ENCODE measurements at regions not wholly inside any gene's neighbourhood (a gene's known extent, or its start where the extent isn't known, plus 50 kb on each side); places are given as distances from the start of the nearest gene placed in this dataset.
"Not testable (repeated sequence)": the region's sequence is repeated elsewhere in the genome, so short reads cannot be mapped to it uniquely, and the experiment has no call there.

DNA sequence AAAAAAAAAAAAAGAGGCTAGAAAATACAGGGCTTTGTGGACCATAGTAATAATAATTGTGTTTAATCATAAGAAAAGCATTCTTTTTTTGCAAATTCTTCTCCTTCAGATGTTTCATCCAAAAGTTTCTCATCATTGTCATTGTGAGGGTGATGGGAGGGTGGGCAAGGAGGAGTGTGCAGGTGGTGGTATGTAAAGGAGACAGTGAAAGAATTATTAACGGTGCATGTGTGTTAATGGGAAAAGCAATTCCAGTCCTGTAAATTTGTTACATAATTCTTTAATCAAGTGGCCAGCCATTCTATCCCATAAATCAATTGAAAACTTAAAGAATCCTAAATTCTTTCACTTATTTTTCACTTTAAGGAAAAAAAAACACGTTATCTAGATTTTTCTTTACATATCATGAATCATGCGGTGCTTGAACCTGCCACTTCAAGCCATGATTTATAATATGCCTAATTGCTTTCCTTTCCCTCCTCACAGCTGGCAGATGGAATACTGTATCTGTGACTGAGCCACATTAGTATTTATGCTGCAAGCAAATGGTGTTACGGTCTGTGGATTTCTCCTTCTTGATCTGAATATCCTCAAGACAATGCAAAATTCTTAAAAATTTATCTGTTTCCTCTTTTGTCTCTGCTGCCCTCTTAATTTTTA is 318.5 kb downstream of the JRKL start:
- no peak for DNase-seq

DNA sequence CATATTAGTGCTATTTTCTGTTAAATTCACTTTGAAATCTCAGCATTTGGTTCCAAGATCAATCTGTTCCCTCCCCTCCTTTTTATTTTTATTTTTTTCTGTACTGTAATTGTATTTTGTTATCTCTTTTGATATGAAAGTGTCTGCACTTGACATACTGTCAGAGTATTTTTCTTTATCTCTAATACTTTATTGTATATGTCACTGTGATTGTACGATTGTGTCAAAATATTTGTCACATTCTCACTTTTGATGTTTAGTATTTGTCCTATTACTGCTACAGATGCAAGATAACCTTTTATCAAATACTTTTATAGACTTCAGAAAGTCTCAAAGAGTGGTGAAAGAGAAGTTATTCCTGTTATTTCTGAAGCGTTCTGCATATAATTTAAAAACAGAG is 323.5 kb downstream of the JRKL start:
- DNase-seq: no peak

DNA sequence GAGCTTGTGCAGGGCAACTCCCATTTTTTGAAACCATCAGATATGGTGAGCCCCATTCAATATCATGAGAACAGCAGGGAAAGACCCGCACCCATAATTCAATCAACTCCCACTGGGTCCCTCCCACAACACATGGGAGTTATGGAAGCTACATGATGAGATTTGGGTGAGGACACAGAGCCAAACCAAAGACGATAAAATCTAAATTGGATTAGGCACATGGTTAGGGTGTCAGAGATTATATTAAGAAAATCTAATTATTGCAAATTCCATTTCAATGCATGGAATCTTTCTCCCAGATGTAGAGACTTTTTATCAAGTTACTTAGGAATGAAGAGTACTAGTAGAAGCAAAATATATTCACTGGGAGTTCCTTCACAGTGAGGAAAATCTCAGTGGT is 324.9 kb downstream of the JRKL start:
- no peak for DNase-seq

DNA sequence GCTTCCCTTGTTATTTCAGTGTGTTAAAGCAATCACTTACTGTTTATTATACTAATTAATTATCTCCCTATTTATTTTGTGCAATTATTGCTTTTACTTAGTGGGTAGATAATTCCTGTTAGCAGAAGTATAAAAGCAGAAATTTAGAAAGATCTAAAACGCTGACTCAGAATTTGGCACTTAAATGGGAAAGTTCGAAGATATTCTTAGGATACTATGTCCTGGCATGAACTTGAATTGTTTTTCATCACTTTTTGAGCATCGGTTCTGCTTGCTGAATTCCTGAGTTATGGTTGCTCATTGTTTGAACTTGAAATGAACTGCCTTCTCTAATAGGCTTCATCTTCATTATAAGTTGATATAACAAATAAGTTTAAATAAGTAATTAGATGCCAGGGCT is 325.4 kb downstream of the JRKL start:
- no peak for DNase-seq

DNA sequence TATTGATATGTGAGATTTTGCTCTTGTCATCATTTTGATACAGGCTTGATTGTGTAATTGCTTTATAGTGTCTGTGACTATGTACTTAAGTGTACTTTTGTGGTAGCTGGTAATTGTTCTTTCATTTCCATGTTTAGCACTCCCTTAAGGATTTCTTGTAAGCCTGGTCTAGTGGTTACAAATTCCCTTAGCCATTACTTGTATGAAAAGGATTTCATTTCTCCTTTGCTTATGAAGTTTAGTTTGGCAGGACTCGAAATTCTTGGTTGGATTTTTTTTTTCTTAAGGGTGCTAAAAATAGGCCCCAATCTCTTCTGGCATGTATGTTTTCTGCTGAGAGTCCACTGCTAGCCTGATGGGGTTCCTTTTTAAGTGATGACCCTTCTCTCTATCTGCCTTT is 346.8 kb downstream of the JRKL start:
- no peak for DNase-seq

DNA sequence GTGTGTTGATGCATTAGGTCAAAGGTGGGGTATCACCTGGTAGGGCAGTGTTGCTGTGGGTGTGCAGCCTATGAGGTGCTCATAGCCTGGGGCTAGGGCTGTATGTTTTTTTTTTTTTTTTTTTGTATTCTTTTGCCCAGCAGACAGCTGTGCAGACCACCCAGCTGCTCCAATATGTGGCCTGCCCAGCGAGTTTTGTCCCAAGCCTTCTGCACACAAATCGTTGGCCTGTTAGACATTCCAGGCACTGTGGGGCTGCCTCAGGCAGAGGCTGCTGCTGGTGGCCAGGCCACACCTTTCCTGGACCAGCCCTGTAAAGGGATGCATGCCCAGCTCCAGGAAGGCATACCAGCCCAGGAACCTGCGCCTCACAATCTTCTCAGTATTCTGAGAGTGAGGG is 348.5 kb downstream of the JRKL start:
- no peak for DNase-seq

DNA sequence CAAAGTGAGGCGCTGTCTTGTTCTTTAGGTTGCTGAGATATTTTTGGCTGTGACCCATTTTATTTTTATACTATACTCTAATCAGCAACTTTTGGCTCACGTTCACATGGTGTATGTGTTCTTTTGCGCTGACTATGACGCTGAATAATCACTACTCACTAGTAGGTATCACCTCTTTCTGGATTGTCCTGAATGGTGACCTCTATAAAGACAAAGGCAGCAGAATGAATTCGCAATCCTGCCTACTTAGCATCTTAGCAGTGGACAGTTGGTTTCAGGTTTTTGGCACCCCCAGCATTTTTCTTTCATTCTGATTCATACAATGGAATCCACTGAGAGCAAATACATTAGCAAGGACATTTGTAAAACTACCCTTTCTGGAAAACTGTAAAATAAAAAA is 351.3 kb downstream of the JRKL start:
- DNase-seq: no peak

DNA sequence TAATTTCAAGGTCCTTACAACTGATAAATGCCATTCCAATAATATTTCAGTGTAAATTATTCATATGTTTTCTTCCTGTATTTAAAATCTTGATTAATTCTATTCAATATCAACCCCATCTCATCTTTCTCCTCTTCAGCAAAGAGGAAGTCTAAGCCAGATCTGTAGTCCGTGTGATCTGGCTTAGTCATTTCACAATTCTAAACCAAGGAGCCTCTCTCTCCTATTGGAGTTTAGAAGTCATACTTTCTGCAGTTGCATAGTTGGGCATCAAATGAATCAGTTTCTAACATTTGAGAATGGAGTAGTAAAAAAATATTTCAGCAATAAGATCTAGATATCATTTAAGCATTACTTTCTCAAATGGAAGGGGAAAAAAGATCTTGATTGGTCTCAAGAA is 354.9 kb downstream of the JRKL start:
- DNase-seq: no peak

DNA sequence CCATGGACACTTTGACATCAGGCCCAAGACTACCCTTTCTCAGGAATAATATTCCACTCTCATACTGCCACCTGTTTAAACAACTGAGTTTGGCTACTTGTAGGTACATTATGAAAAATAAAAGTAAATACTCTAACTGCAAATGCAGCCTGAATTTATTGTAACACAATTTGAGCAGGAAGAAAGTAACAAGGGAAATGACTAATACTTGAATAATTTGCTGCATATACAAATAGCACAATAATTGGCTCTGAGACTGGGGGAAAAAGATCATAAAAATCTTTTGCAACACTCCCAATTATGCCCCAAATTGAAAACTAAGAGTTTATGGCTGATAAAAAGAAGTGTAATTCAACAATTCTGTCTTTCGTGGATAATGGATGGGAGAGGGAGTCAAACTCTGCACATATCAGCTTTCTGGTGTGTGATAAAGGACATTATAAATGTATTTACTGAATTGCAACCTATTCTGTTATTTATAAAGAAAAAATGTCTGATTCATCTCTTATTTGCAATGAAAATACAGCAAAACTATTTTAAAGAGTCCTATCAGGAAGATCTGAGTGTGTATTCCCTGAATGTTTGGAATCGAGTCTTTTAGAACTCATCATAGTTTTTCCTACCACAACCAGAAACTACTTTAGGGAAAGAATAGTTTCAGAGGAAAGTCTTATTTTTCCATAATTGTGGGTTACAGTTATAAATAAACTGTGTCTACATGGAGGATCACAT is 359.0 kb downstream of the JRKL start:
- DNase-seq: no peak

DNA sequence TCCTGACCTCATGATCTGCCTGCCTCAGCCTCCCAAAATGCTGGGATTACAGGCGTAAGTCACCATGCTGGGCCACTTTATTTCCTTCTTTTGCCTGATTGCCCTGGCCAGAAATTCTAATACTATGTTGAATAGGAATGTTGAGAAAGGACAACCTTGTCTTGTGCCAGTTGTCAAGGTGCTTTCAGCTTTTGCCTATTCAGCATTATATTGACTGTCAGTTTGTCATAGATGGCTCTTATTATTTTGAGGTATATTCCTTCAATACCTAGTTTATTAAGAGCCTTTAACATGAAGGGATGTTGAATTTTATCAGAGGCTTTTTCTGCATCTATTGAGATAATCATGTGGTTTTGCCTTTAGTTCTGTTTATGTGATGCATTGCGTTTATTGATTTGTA is 362.0 kb downstream of the JRKL start:
- DNase-seq: not testable (repeated sequence)

DNA sequence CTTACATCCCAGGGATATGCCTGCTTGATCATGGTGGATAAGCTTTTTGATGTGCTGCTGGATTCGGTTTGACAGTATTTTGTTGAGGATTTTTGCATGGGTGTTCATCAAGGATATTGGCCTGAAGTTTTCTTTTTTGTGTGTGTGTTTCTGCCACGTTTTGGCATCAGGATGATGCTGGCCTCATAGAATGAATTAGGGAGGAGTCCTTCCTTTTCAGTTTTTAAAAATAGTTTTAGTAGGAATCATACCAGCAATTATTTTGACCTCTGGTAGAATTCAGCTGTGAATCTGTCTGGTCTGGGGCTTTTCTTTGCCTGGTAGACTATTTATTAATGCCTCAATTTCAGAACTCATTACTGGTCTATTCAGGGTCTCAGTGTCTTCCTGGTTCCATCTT is 362.4 kb downstream of the JRKL start:
- no peak for DNase-seq

DNA sequence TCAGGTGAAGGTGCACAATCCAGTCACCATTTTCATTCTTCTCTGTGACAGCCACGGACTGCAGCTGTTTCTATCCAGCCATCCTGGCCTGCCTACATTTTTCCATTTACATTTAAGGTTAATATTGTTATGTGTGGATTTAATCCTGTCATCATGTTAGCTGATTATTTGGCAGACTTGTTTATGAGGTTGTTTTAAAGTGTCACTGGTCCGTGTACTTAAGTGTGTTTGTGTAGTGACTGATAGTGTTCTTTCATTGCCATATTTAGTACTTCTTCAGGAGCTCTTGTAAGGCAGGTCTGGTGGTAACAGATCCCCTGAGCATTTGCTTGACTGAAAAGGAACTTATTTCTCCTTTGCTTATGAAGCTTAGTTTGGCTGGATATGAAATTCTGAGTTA is 364.2 kb downstream of the JRKL start:
- no peak for DNase-seq

DNA sequence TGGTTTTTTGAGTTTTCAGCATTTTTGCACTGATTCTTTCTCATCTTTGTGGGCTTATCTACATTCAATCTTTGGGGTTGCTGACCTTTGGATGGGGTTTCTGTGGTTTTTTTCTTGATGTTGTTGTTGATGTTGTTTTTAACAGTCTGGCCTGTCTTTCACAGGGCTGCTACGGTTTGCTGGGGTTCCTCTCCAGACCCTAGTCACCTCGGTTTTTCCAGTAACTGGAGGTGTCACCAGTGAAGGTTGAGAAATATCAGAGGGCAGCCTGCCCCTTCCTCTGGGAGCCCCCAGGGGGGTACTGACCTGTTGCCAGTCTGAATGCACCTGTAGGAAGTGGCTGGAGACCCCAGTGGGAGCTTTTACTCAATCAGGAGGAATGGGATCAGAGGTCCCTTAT is 365.4 kb downstream of the JRKL start:
- no peak for DNase-seq

DNA sequence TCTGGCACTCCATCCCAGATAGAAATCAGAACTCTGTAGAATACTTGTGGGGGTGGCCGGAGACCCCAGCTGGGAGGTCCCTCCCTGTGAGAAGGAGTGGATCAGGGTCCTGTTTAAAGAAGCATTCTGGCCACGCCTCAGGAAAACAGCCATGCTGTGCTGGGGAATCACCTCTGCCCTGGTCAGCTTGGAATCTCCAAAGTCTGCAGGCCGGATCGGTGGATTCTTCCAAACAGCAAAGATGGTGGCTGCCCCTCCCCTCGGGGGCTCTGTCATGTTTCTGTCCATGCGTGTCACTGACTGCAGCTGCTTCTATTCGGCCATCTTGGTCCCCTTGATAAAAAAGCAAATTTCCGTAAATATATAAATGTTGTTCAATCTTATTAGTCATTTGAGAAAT is 365.9 kb downstream of the JRKL start:
- no peak for DNase-seq

DNA sequence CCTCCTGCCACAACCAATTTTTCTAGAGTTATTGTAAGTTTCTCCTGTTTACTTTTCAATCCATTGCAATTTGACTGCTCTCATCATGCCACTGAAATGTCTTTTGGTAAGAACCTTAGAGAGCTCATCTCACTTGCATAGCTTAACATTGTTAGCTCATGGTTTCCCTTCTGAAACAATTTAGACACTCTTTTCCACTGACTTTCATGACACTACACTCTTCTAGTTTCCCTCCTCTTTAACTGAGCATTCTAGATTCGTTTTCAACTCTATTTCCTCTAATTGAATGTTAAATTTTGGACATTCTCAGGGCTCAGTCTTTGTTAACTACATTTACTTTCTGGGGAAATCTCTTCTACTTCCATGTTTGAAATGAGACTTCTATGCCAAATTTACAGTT is 369.1 kb downstream of the JRKL start:
- no peak for DNase-seq

DNA sequence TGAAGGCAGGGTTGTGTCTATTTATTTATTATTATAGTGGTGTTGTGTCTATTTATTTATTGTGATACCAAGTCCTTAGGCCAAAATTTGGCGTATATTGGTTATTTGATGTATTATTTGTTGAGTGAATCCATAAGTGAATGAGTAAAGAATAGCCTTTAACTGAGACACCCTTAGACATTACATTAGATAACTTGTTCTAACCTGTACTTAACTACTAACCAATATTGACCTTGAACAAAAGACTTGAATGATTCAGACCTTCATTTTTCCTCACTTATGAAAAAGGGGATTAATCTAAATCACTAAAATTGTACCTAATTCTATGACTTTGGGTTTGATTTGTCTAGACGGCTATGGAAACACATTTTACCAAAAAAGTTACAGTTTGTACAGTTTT is 370.5 kb downstream of the JRKL start:
- no peak for DNase-seq

DNA sequence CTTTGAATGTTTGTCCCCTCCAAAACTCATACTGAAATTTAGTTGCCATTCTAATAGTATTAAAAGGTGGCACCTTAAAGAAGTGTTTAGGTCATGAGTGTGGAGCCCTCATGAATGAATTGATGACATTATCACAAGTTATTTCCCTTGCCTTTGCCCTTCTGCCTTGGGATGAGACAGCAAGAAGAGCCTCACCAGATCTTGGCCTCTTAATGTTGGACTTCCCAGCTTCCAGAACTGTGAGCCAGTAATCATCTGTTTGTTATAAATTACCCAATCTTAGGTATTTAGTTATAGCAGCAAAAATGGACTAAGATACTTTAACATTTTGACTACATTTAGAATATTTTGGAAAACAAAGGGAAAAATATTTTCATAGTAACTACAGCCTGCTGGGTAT is 371.0 kb downstream of the JRKL start:
- no peak for DNase-seq

DNA sequence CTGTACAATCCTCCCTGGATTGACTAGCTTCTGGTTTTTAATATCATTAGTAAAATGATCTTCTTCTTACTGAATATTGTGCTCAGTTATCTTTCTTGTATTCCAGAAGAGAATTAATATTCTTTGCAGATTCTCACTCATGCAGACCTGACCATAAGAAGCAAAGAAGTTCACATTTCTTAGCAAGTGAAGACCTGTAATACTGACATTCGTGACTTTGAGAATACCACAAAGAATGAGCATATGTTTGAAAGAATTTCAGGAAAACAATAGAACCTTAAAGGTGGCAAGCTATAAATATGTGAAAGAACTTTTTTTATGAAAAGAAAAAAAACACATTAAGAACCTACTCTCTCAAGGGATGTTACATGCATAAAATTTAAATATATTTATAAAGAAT is 371.6 kb downstream of the JRKL start:
- DNase-seq: no peak

DNA sequence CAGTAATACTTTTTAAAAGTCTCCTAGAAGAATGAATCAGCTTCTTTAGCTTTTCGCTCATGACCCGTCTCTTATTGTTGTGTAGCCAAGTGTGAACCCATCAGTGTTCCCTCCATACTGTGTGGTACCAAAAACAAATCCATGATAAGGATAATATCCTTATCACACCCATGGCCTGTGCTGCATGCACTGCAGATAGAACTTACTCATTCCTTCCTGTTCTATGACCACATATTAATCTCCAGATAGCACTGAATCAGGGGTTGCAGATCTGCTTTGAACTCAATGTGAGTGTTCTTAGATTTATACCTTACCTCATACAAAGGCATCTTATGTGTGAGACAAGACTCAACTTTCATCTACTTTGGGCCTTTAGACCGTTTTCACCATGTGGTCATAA is 373.4 kb downstream of the JRKL start:
- DNase-seq: no peak

DNA sequence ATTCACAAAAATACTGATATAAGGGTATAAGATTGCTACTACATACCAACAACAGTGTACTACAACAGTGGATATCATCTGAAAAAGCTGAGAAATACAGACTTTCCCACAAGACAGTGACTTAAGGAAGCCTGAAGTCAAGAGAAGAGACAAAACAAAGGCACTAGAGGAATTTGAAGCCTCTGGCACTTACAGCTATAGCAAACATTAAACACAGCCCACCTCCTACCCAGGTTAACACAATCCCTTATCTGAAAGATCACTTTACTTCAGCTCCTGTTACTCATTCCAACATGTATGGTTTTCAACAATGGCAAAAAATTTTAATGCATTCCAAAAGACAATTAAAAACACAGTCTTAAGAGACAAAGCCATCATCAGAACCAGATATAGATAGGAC is 388.5 kb downstream of the JRKL start:
- DNase-seq: no peak

DNA sequence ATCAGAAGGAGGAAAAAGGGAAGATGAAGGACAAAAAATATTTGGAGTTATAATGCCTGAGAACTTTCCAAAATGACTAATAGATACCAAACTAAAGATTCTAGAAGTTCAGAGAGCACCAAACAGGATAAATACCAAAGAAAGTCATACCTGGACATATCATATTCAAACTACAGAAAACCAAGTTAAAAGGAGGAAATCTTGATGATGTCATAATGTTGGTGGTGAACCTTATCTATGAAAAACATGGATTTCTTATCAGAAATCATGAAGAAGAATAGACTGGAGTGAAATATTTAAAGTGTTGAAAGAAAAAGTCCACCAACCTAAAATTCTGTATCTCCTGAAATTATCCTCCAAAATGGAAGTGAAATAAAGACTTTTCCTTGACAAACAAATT is 389.2 kb downstream of the JRKL start:
- DNase-seq: no peak

DNA sequence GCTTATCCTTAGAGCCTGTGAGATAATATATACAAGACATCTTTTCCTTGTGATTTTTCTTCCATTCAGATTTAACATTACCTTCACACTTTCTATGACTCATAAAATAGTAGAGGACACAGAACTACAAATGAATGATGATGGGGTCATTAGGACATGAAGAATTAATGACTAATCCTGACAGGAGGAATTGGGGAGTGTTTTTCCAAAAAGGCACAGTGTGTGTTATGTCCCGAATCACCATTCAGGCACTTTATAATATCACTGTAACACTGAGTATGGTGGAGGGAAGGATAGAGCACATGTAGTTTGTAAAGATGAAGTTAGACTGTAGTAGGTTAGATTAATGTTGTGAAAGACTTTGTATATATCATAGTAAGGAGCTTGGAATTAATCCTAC is 391.3 kb downstream of the JRKL start:
- DNase-seq: no peak

DNA sequence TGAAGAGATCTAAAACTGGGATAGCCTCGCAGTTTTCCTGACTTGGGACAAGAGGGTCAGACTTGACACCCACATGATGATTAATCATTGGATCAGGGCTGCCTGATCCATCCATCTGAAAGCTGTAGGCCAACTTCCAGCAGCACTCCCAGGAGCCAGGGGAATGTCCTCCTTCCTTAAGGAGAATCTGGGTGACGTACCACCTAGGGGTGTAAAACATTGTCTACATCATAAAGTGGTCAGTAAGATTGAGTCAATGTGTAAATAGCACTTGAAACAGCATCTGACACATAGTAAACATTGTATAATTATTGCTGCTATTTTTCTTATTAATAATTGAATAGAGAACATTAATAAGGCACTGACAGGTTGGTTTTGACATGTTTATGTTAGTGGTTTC is 392.8 kb downstream of the JRKL start:
- no peak for DNase-seq

DNA sequence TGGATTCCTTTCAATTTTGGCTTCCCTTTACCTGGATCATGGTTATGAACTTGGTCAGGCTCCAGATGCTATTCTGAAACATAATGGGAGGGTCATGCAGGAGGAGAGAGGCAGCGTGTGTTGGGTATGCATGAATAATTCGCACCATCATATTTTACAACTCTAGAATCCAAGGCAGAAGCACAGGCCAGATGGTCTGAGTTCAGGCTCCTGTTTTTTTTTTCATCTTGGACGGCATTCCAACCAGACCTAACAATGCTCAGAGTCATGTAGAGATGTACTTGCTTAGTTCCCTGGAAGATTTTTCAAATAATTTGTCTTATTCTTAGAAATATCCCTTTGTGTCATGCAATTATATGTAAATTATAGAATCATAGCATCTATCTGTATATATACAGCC is 393.5 kb downstream of the JRKL start:
- DNase-seq: no peak

DNA sequence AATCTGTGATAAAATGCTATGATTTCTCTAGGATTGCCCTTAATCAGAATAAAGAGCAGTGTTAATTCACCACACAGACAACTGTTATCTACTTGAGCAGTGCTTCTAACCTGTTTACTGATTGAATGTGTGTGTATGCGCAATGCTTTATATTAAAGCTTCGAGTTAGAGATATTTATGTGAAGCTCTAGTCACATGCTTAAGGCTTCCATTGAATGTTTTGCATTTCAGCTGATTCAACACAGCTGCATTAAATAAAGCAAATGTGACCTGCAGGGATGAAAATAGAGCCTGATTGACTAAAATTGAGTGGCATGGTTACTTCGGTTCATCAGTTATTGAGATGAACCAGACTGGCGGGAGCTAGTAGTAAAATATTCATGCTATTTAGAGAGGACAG is 395.3 kb downstream of the JRKL start:
- no peak for DNase-seq

Data from activated gamma-delta T cell (primary cell).